GM23338 (cell line): ENCODE measurements at regions not wholly inside any gene's neighbourhood (a gene's known extent, or its start where the extent isn't known, plus 50 kb on each side); places are given as distances from the start of the nearest gene placed in this dataset.

ENCODE experiments used
- ATAC-seq: fragments of 200-7000 bp; cut with Tn5 transposase; 3 replicates; pipeline ENCODE4 v1.9.1; 2020
- DNase-seq: peaks from one replicate; pipeline ENCODE4 v3.0.0-alpha.2; 2015; ENCODE audit warnings: low spot score
- H2AFZ ChIP-seq: fragments of 200-600 bp; sonication (generic); 2 replicates; pipeline ENCODE4 v1.8.0; 2016; ENCODE audit warnings: antibody characterized with exemption, mild to moderate bottlenecking, moderate library complexity
- H3F3A ChIP-seq: fragments of 200-600 bp; sonication (generic); replicated peaks from 2 replicates; pipeline ENCODE4 v1.8.0; 2017; ENCODE audit warnings: antibody characterized with exemption, mixed run types, low read depth
- H3K27ac ChIP-seq: fragments of 200-600 bp; sonication (generic); 2 replicates; pipeline ENCODE4 v1.6.1; 2016; ENCODE audit warnings: low read depth
- H3K27me3 ChIP-seq: fragments of 200-600 bp; sonication (generic); 2 replicates; pipeline ENCODE4 v1.8.0; 2016; ENCODE audit warnings: mild to moderate bottlenecking, mixed run types, moderate library complexity; ENCODE audit not compliant: insufficient read depth
- H3K36me3 ChIP-seq: fragments of 200-600 bp; sonication (generic); 2 replicates; pipeline ENCODE4 v1.8.0; 2016; ENCODE audit warnings: mild to moderate bottlenecking; ENCODE audit not compliant: insufficient read depth
- H3K4me1 ChIP-seq: fragments of 200-600 bp; sonication (generic); 2 replicates; pipeline ENCODE4 v1.8.0; 2016; ENCODE audit warnings: mild to moderate bottlenecking, moderate library complexity; ENCODE audit not compliant: insufficient read depth
- H3K4me2 ChIP-seq: fragments of 200-600 bp; sonication (generic); 2 replicates; pipeline ENCODE4 v1.7.1; 2017; ENCODE audit warnings: mixed run types
- H3K4me3 ChIP-seq: fragments of 200-600 bp; sonication (generic); 2 replicates; pipeline ENCODE4 v1.6.1; 2016; ENCODE audit warnings: mixed run types
- H3K79me2 ChIP-seq: fragments of 200-600 bp; sonication (generic); replicated peaks from 2 replicates; pipeline ENCODE4 v1.8.0; 2017; ENCODE audit warnings: mild to moderate bottlenecking; ENCODE audit not compliant: insufficient read depth
- H3K9me2 ChIP-seq: fragments of 200-600 bp; sonication (generic); 2 replicates; pipeline ENCODE4 v1.8.0; 2017; ENCODE audit not compliant: insufficient read depth
- H4K20me1 ChIP-seq: fragments of 200-600 bp; sonication (generic); replicated peaks from 2 replicates; pipeline ENCODE4 v1.8.0; 2017; ENCODE audit warnings: mild to moderate bottlenecking; ENCODE audit not compliant: insufficient read depth
- H3K27ac Mint-ChIP-seq: 2 replicates; pipeline ENCODE4 v1.8.0; 2020; ENCODE audit warnings: inconsistent platforms, mild to moderate bottlenecking, moderate library complexity, mixed read lengths
- H3K27me3 Mint-ChIP-seq: 3 replicates; pipeline ENCODE4 v1.8.0; 2022; ENCODE audit warnings: low read depth, mild to moderate bottlenecking, moderate library complexity, mixed read lengths, inconsistent platforms; ENCODE audit not compliant: insufficient read depth, poor library complexity
- H3K36me3 Mint-ChIP-seq: 3 replicates; pipeline ENCODE4 v1.8.0; 2021; ENCODE audit warnings: low read depth, mild to moderate bottlenecking, inconsistent platforms, moderate library complexity, mixed read lengths
- H3K4me1 Mint-ChIP-seq: 3 replicates; pipeline ENCODE4 v1.8.0; 2020; ENCODE audit warnings: mild to moderate bottlenecking, inconsistent platforms, mixed read lengths
- H3K4me3 Mint-ChIP-seq: 3 replicates; pipeline ENCODE4 v1.8.0; 2021; ENCODE audit warnings: moderate library complexity, mild to moderate bottlenecking, inconsistent platforms, mixed read lengths
- H3K9me3 Mint-ChIP-seq: 3 replicates; pipeline ENCODE4 v1.8.0; 2020; ENCODE audit warnings: moderate library complexity, mild to moderate bottlenecking, inconsistent platforms, mixed read lengths
- CREB1 ChIP-seq: fragments of 250-450 bp; sonication (Bioruptor Pico); IDR thresholded peaks from 2 replicates; pipeline ENCODE4 v1.5.0; 2020; ENCODE audit warnings: low read depth, mild to moderate bottlenecking, moderate library complexity
- EZH2 ChIP-seq: fragments of 200-600 bp; sonication (generic); IDR thresholded peaks from one replicate; pipeline ENCODE4 v1.8.0; 2017; ENCODE audit warnings: antibody characterized with exemption, mild to moderate bottlenecking, low read depth; ENCODE audit not compliant: unreplicated experiment
- EZH2phosphoT487 ChIP-seq: fragments of 200-600 bp; sonication (generic); IDR thresholded peaks from one replicate; pipeline ENCODE4 v1.8.1; 2018; ENCODE audit warnings: antibody characterized with exemption; ENCODE audit not compliant: unreplicated experiment
- JUNB ChIP-seq: IDR thresholded peaks from one replicate; pipeline ENCODE4 v1.6.1; 2016; ENCODE audit warnings: antibody characterized with exemption; ENCODE audit not compliant: unreplicated experiment
- NANOG ChIP-seq: IDR thresholded peaks from 2 replicates; pipeline ENCODE4 v1.6.1; 2016; ENCODE audit warnings: antibody characterized with exemption, borderline replicate concordance
- POLR2AphosphoS5 ChIP-seq: IDR thresholded peaks from 2 replicates; pipeline ENCODE4 v1.6.1; 2016; ENCODE audit warnings: antibody characterized with exemption, low read depth
- REST ChIP-seq: IDR thresholded peaks from one replicate; pipeline ENCODE4 v1.6.1; 2018; ENCODE audit warnings: antibody characterized with exemption; ENCODE audit not compliant: unreplicated experiment
- STAT1 ChIP-seq: IDR thresholded peaks from one replicate; pipeline ENCODE4 v1.6.1; 2016; ENCODE audit warnings: antibody characterized with exemption; ENCODE audit not compliant: unreplicated experiment
- ZNF114 ChIP-seq: fragments of 250-450 bp; sonication (Bioruptor Pico); IDR thresholded peaks from 2 replicates; pipeline ENCODE4 v1.5.0; 2020; ENCODE audit warnings: mild to moderate bottlenecking, moderate library complexity
- ZNF331 ChIP-seq: fragments of 250-450 bp; sonication (Bioruptor Pico); IDR thresholded peaks from 2 replicates; pipeline ENCODE4 v1.5.0; 2020; ENCODE audit warnings: low read depth, mild to moderate bottlenecking, moderate library complexity
- TF ChIP-seq, protein P1 (sequence below): fragments of 250-450 bp; sonication (Bioruptor Pico); IDR thresholded peaks from 2 replicates; pipeline ENCODE4 v1.5.0; 2020; ENCODE audit warnings: mild to moderate bottlenecking, moderate library complexity
- TF ChIP-seq, protein P2 (sequence below): IDR thresholded peaks from 2 replicates; pipeline ENCODE4 v1.6.1; 2016; ENCODE audit warnings: antibody characterized with exemption
- TF ChIP-seq, protein P3 (sequence below), 2 experiments: fragments of 200-600 bp in 1 of 2; sonication (generic) in 1 of 2; conservative IDR thresholded peaks; 2 replicates each; pipeline versions ENCODE4 v1.5.1 to v1.6.1; 2016 to 2017; ENCODE audit warnings: antibody characterized with exemption in 2 of 2, low read depth in 2 of 2, mild to moderate bottlenecking in 2 of 2, moderate library complexity in 1 of 2

GRCh38 chr7:41861642-41862041 is 158.8 kb upstream of the INHBA start:
- no peaks in the 10 kb centered on the region for H3K27me3 Mint-ChIP-seq
- peaks cover 26% of the 10 kb centered on the region for H3K36me3 Mint-ChIP-seq
- H3K27ac ChIP-seq = no peak overlapping the region
- H2AFZ ChIP-seq = no peak overlapping the region
- TF ChIP-seq NANOG (no peak), POLR2AphosphoS5 (no peak), EZH2phosphoT487 (no peak), JUNB (no peak), EZH2 (no peak), ZNF114 (CRISPR knock-in tag) (no peak), CREB1 (CRISPR knock-in tag) (no peak), ZNF331 (no peak), STAT1 (no peak), REST (no peak)
- TF ChIP-seq, protein P1, sequence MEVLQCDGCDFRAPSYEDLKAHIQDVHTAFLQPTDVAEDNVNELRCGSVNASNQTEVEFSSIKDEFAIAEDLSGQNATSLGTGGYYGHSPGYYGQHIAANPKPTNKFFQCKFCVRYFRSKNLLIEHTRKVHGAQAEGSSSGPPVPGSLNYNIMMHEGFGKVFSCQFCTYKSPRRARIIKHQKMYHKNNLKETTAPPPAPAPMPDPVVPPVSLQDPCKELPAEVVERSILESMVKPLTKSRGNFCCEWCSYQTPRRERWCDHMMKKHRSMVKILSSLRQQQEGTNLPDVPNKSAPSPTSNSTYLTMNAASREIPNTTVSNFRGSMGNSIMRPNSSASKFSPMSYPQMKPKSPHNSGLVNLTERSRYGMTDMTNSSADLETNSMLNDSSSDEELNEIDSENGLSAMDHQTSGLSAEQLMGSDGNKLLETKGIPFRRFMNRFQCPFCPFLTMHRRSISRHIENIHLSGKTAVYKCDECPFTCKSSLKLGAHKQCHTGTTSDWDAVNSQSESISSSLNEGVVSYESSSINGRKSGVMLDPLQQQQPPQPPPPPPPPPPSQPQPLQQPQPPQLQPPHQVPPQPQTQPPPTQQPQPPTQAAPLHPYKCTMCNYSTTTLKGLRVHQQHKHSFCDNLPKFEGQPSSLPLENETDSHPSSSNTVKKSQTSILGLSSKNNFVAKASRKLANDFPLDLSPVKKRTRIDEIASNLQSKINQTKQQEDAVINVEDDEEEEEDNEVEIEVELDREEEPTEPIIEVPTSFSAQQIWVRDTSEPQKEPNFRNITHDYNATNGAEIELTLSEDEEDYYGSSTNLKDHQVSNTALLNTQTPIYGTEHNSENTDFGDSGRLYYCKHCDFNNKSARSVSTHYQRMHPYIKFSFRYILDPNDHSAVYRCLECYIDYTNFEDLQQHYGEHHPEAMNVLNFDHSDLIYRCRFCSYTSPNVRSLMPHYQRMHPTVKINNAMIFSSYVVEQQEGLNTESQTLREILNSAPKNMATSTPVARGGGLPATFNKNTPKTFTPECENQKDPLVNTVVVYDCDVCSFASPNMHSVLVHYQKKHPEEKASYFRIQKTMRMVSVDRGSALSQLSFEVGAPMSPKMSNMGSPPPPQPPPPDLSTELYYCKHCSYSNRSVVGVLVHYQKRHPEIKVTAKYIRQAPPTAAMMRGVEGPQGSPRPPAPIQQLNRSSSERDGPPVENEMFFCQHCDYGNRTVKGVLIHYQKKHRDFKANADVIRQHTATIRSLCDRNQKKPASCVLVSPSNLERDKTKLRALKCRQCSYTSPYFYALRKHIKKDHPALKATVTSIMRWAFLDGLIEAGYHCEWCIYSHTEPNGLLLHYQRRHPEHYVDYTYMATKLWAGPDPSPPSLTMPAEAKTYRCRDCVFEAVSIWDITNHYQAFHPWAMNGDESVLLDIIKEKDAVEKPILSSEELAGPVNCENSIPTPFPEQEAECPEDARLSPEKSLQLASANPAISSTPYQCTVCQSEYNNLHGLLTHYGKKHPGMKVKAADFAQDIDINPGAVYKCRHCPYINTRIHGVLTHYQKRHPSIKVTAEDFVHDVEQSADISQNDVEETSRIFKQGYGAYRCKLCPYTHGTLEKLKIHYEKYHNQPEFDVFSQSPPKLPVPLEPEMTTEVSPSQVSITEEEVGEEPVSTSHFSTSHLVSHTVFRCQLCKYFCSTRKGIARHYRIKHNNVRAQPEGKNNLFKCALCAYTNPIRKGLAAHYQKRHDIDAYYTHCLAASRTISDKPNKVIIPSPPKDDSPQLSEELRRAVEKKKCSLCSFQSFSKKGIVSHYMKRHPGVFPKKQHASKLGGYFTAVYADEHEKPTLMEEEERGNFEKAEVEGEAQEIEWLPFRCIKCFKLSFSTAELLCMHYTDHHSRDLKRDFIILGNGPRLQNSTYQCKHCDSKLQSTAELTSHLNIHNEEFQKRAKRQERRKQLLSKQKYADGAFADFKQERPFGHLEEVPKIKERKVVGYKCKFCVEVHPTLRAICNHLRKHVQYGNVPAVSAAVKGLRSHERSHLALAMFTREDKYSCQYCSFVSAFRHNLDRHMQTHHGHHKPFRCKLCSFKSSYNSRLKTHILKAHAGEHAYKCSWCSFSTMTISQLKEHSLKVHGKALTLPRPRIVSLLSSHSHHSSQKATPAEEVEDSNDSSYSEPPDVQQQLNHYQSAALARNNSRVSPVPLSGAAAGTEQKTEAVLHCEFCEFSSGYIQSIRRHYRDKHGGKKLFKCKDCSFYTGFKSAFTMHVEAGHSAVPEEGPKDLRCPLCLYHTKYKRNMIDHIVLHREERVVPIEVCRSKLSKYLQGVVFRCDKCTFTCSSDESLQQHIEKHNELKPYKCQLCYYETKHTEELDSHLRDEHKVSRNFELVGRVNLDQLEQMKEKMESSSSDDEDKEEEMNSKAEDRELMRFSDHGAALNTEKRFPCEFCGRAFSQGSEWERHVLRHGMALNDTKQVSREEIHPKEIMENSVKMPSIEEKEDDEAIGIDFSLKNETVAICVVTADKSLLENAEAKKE (CRISPR knock-in tag) = no peak
- TF ChIP-seq, protein P2, sequence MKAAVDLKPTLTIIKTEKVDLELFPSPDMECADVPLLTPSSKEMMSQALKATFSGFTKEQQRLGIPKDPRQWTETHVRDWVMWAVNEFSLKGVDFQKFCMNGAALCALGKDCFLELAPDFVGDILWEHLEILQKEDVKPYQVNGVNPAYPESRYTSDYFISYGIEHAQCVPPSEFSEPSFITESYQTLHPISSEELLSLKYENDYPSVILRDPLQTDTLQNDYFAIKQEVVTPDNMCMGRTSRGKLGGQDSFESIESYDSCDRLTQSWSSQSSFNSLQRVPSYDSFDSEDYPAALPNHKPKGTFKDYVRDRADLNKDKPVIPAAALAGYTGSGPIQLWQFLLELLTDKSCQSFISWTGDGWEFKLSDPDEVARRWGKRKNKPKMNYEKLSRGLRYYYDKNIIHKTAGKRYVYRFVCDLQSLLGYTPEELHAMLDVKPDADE = no peak
- TF ChIP-seq, protein P3, sequence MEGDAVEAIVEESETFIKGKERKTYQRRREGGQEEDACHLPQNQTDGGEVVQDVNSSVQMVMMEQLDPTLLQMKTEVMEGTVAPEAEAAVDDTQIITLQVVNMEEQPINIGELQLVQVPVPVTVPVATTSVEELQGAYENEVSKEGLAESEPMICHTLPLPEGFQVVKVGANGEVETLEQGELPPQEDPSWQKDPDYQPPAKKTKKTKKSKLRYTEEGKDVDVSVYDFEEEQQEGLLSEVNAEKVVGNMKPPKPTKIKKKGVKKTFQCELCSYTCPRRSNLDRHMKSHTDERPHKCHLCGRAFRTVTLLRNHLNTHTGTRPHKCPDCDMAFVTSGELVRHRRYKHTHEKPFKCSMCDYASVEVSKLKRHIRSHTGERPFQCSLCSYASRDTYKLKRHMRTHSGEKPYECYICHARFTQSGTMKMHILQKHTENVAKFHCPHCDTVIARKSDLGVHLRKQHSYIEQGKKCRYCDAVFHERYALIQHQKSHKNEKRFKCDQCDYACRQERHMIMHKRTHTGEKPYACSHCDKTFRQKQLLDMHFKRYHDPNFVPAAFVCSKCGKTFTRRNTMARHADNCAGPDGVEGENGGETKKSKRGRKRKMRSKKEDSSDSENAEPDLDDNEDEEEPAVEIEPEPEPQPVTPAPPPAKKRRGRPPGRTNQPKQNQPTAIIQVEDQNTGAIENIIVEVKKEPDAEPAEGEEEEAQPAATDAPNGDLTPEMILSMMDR (conservative IDR thresholded peaks at IDR 0.05; ENCODE audit: low read depth in 2 of 2) = no peak
- DNase-seq (peak; percentile 17), ATAC-seq (no peak)
- H3K27ac Mint-ChIP-seq = no peak overlapping the region
- peaks cover 4% of the 10 kb centered on the region; the same call in 1 of the 3 replicates for H3K4me1 Mint-ChIP-seq
- H3K4me2 ChIP-seq = no peak overlapping the region
- H3K9me2 ChIP-seq = peaks cover 11% of the 10 kb centered on the region; the same call in 1 of the 2 replicates
- H3K36me3 ChIP-seq = peaks cover 5% of the 10 kb centered on the region; the same call in 1 of the 2 replicates
- no peaks in the 10 kb centered on the region for H4K20me1 ChIP-seq
- no peaks in the 10 kb centered on the region for H3K79me2 ChIP-seq
- H3K4me1 ChIP-seq = no peaks in the 10 kb centered on the region
- H3K4me3 ChIP-seq = no peak overlapping the region
- no peak overlapping the region for H3K4me3 Mint-ChIP-seq
- H3K27me3 ChIP-seq = no peaks in the 10 kb centered on the region
- H3F3A ChIP-seq = no peaks in the 10 kb centered on the region
- H3K9me3 Mint-ChIP-seq = peaks cover 28% of the 10 kb centered on the region
